PFSK-1 (cell line): ENCODE measurements at regions not wholly inside any gene's neighbourhood (a gene's known extent, or its start where the extent isn't known, plus 50 kb on each side); places are given as distances from the start of the nearest gene placed in this dataset.

Experiments
- FOXP2 ChIP-seq: optimal IDR thresholded peaks from 2 replicates; pipeline ENCODE3; 2011; ENCODE audit warnings: borderline replicate concordance, control low read depth, inconsistent platforms; ENCODE audit not compliant: insufficient read depth; ENCODE audit errors: extremely low read length, extremely low read depth
- POLR2AphosphoS5 ChIP-seq: IDR thresholded peaks from 2 replicates; pipeline ENCODE4 v1.6.1; 2012; ENCODE audit warnings: low read depth, mild to moderate bottlenecking, control low read depth, low read length, moderate library complexity
- SIN3A ChIP-seq: IDR thresholded peaks from 2 replicates; pipeline ENCODE4 v1.6.1; 2012; ENCODE audit warnings: mild to moderate bottlenecking, low read length, moderate library complexity, borderline replicate concordance; ENCODE audit not compliant: insufficient read depth
- TAF1 ChIP-seq: IDR thresholded peaks from 2 replicates; pipeline ENCODE4 v1.6.1; 2012; ENCODE audit warnings: low read length, control low read depth, borderline replicate concordance; ENCODE audit not compliant: insufficient read depth
- TF ChIP-seq, protein P1 (sequence below), 2 experiments: IDR thresholded peaks; 2 replicates each; pipeline versions ENCODE4 v1.6.1 to v1.8.0; 2011 to 2012; ENCODE audit warnings: low read depth in 2 of 2, low read length in 2 of 2, control low read depth in 1 of 2, inconsistent platforms in 1 of 2, mild to moderate bottlenecking in 1 of 2, moderate library complexity in 1 of 2; ENCODE audit not compliant: insufficient read depth in 1 of 2

DNA sequence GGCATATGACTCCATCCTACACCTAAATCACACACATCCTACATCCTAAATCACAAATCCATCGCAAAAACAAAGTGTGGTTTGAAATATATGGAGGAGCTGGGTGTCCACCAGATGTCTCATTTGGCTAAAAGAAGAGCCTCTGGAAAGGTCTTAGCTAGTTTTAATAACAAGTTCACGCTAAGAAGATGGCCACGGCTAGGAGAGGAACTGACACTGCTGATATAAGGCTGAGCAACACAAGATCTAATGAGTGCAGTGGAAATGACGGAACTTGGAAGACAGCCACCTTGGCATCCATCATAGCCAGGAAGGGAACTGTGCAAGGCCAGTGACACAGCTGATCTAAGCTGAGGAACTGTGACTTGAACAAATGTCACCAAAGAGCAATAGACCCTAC, 60.0 kb upstream of the AGAP1 start:
- TF ChIP-seq FOXP2 (no peak), TAF1 (no peak), SIN3A (no peak), POLR2AphosphoS5 (no peak)
- TF ChIP-seq, protein P1, sequence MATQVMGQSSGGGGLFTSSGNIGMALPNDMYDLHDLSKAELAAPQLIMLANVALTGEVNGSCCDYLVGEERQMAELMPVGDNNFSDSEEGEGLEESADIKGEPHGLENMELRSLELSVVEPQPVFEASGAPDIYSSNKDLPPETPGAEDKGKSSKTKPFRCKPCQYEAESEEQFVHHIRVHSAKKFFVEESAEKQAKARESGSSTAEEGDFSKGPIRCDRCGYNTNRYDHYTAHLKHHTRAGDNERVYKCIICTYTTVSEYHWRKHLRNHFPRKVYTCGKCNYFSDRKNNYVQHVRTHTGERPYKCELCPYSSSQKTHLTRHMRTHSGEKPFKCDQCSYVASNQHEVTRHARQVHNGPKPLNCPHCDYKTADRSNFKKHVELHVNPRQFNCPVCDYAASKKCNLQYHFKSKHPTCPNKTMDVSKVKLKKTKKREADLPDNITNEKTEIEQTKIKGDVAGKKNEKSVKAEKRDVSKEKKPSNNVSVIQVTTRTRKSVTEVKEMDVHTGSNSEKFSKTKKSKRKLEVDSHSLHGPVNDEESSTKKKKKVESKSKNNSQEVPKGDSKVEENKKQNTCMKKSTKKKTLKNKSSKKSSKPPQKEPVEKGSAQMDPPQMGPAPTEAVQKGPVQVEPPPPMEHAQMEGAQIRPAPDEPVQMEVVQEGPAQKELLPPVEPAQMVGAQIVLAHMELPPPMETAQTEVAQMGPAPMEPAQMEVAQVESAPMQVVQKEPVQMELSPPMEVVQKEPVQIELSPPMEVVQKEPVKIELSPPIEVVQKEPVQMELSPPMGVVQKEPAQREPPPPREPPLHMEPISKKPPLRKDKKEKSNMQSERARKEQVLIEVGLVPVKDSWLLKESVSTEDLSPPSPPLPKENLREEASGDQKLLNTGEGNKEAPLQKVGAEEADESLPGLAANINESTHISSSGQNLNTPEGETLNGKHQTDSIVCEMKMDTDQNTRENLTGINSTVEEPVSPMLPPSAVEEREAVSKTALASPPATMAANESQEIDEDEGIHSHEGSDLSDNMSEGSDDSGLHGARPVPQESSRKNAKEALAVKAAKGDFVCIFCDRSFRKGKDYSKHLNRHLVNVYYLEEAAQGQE (IDR thresholded peaks at IDR 0.05; ENCODE audit: insufficient read depth in 1 of 2, low read depth in 2 of 2, low read length in 2 of 2): no peak

DNA sequence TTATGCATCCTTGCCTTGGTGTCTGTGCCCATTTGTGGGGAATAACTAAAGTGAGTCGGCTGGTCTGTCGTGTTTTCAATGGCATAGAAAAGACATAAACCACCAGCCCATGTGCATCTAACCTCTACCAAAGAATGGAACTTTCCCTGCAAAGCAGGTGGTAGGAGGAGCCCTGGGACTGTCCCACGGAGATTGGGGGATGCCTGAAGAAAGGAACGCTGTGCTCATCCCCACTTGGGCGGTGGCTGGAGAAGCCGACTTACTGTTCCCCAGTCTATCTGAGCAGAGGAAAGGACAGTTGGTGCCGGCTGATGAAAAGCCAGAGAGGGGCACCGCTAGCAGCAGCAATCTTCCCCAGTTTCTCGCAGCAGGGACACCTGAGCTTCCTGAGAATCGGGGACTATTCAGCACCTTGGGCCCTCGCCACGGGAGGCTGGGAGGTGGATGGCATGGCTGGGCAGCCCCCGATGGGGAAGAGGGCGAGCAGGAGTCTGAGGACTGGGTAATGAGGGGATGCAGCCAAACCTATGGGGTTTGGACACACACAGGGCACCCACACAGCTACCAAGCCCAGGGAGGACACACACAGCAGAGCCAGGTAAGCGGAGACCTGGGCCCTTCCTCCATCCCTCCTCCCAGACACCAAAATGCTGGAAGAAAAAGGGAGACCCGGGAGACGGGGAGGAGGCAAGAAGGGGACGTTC, 53.7 kb upstream of the AGAP1 start:
- TF ChIP-seq FOXP2 (no peak), TAF1 (no peak), POLR2AphosphoS5 (no peak), SIN3A (no peak)
- TF ChIP-seq, protein P1 (IDR thresholded peaks at IDR 0.05; ENCODE audit: insufficient read depth in 1 of 2, low read depth in 2 of 2, low read length in 2 of 2): no peak
